ENCODE measurements at regions not wholly inside any gene's neighbourhood (a gene's known extent, or its start where the extent isn't known, plus 50 kb on each side); places are given as distances from the start of the nearest gene placed in this dataset.

- TF ChIP-seq EZH2 (IDR thresholded peaks at IDR 0.05) (no peak), POLR2AphosphoS5 (IDR thresholded peaks at IDR 0.05; ENCODE audit: borderline replicate concordance, low read depth, low read length) (no peak)
Observed at GRCh38 chr17:62322313-62322712, 58.0 kb upstream of the EFCAB3 start.

All from SK-N-MC (cell line).